ENCODE measurements at regions not wholly inside any gene's neighbourhood (a gene's known extent, or its start where the extent isn't known, plus 50 kb on each side); places are given as distances from the start of the nearest gene placed in this dataset.

DNA sequence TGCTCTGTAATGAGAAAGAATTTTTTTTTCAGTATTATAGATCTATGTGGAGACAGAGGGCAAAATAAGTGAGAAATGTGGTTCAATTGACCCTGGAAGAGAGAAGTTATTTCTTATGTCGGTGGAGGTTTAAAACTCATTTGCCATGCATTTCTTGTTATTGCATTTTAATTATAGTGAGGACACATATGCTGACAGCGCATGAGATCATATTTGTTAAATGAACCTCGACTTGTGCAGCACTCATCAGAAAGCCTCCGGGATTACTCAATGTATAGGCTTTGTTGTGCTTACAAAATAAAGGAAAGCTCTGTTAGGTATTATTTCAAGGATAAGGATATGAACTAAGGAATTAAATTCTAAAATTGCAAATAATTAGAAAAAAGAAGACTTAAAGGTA lies 915.1 kb upstream of the MAP3K7 start:
- Mint-ChIP-seq H3K9me3 (no peaks in the 10 kb centered on the region), H3K36me3 (ENCODE audit: low read depth) (no peaks in the 10 kb centered on the region), H3K27me3 (no peaks in the 10 kb centered on the region), H3K4me3 (no peak overlapping the region), H3K4me1 (no peaks in the 10 kb centered on the region), H3K27ac (no peak overlapping the region)
- ATAC-seq (replicated peaks), result no peak

DNA sequence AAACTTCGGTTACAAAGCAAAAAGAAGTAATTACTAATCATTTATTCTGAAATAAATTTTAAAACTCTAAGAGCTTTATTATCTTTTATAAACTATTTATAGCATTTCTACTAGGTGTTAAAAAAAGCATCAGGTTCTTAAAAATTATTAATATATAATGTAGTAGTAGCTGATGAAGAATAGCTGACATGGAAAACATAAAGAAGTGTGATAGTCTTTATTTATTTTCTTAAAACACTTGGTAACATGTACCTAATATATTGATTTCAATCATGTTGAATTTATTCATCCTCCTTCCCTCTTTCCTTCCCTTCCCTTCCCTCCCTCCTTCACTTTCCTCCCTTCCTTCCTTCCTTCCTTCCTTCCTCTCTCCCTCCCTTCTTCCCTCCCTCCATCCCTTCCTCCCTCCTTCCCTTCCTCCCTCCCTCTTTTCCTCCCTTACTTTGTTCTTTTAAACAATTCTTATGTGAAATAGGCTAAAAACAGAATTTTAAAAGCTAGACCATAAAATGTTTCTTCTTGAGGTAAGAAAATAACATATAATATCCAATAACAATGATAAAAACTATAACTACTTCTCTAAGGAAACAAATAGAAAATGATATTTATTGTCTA lies 913.9 kb upstream of the MAP3K7 start:
- ATAC-seq (replicated peaks), result no peak
- H3K9me3 Mint-ChIP-seq, result no peaks in the 10 kb centered on the region
- H3K36me3 Mint-ChIP-seq (ENCODE audit: low read depth), result no peaks in the 10 kb centered on the region
- no peak overlapping the region for H3K27ac Mint-ChIP-seq
- H3K4me3 Mint-ChIP-seq, result no peak overlapping the region
- no peaks in the 10 kb centered on the region for H3K4me1 Mint-ChIP-seq
- H3K27me3 Mint-ChIP-seq, result no peaks in the 10 kb centered on the region

DNA sequence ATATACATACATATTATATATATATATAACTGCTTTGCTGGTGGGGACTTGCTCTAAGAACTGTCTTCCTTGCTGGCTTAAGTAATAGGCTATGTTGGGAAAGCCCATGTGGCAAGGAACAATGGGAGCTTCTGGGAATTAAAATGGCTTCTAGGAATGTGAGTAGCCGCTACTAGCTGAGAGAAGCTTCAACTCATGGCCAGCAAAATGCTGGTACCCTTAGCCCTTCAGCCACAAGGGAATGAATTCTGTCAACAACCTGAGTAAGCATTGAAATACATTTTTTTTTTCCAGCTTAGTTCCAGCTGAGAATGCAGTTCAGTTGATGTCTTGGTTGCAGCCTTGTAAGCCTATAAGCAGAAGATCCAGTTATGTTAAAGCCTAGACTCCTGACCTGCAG lies 911.7 kb upstream of the MAP3K7 start:
- Mint-ChIP-seq H3K4me3 (no peak overlapping the region), H3K27ac (no peak overlapping the region), H3K4me1 (no peaks in the 10 kb centered on the region), H3K36me3 (ENCODE audit: low read depth) (no peaks in the 10 kb centered on the region), H3K27me3 (no peaks in the 10 kb centered on the region), H3K9me3 (no peaks in the 10 kb centered on the region)
- no peak for ATAC-seq (replicated peaks)

DNA sequence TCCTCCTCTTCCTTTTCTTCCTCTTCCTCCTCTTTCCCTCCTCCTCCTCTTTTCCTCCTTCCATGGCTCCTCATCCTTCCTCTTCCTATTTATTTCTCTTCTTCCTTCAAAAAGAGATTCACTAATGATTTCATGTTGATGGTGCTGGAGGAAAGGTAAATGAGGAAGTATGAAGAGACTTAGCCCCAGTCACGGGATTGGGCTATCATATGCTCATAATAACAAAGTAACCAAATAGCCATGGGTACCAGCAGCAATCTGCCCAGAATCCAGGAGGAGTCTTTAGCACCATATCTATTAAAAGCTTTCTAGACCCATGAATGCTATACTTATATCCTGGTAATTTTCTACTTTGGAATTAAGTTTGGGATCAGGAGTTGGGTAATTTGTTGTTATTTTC lies 910.9 kb upstream of the MAP3K7 start:
- H3K36me3 Mint-ChIP-seq (ENCODE audit: low read depth), result no peaks in the 10 kb centered on the region
- no peaks in the 10 kb centered on the region for H3K9me3 Mint-ChIP-seq
- H3K27ac Mint-ChIP-seq, result no peak overlapping the region
- H3K27me3 Mint-ChIP-seq, result no peaks in the 10 kb centered on the region
- ATAC-seq (replicated peaks), result no peak
- H3K4me1 Mint-ChIP-seq, result no peaks in the 10 kb centered on the region
- no peak overlapping the region for H3K4me3 Mint-ChIP-seq

DNA sequence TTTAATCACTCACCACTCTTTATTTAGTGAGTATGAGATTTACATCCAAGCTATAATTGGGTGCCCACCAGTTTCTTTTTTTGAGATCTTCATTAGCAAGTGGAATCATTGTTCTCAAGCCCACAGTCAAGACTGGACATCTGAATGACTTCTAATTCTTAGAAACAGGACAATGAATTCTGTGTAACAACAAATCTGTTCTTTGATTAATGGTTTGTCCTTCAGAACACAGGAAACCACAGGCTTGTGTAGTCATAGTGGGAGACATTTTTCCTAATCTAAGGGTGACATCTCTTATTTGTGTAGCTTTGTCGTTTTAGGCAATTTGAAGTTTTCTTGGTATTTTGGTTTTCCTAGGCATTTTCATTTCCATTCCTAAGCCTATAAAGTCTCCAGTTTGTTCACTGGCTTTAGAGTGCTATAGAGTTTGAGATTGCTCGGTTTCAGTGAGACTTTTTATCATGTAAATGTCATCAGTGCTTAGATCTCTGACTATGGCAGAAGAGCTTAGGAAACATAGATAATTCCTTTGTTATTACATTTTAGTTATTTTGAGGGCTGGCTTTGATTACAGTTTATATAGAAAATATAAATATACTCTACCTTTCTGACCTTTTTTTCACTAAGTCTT lies 903.9 kb upstream of the MAP3K7 start:
- Mint-ChIP-seq H3K27me3 (no peaks in the 10 kb centered on the region), H3K4me3 (no peak overlapping the region)

DNA sequence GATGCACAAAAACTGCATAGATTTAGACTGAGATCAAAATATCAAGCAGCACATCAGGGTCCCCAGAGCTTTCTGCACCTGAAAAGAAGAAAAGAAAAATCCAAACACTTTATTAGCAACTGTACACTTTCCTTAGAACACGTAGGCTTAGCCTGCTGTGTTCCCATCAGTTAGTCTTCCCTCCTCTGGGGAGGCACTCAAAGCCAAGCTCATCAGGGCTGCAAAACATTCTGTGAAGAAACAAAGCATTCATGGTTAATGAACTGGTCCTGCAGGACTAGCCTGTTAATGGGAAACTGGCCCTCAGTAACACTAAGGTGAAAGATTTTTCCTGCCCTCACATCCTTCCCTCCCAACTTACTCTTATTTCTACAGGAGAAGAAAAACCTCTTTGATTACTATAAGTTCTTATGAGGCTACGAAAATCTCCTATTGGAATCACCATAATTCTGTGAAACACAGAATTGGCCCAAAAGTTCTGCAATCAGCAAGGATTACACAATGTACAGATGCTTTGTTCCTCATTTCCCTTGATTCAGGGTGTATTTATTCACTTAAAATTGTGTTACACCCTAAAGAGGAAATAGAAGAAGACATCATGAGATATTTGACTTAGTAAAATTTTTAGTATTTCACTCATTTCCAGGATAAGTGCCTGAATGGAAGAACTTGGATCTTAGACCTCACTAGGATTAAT lies 901.0 kb upstream of the MAP3K7 start:
- Mint-ChIP-seq H3K4me1 (no peaks in the 10 kb centered on the region), H3K4me3 (no peak overlapping the region), H3K27me3 (no peaks in the 10 kb centered on the region), H3K9me3 (no peaks in the 10 kb centered on the region), H3K36me3 (ENCODE audit: low read depth) (no peaks in the 10 kb centered on the region), H3K27ac (no peak overlapping the region)
- no peak for ATAC-seq (replicated peaks)

More for the DNA sequence above, 903.9 kb upstream of the MAP3K7 start:
- no peak for ATAC-seq (replicated peaks)
- Mint-ChIP-seq H3K27ac (no peak overlapping the region), H3K9me3 (no peaks in the 10 kb centered on the region), H3K4me1 (no peaks in the 10 kb centered on the region), H3K36me3 (ENCODE audit: low read depth) (no peaks in the 10 kb centered on the region)

DNA sequence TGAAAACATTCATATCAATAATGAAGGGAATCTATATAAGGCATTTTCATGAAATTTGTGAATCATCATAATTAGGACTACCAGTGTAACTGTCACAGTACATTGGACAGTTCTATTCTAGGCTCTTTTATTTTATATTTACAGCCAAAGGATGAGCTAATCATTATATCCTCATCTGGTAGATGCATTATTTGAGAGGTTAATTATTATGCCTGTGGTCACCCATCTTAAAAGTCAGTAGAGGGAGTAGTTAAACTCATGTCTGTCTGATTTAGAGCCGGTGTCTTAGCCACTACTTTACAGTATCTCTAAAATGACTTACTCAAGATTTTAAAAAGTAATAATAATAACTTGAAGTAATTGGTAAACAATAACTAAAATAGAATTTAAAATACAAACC lies 899.3 kb upstream of the MAP3K7 start:
- no peak overlapping the region for H3K4me3 Mint-ChIP-seq
- no peaks in the 10 kb centered on the region for H3K4me1 Mint-ChIP-seq
- H3K27me3 Mint-ChIP-seq, result no peaks in the 10 kb centered on the region
- ATAC-seq (replicated peaks), result no peak
- no peaks in the 10 kb centered on the region for H3K36me3 Mint-ChIP-seq (ENCODE audit: low read depth)
- H3K9me3 Mint-ChIP-seq, result no peaks in the 10 kb centered on the region
- H3K27ac Mint-ChIP-seq, result no peak overlapping the region

DNA sequence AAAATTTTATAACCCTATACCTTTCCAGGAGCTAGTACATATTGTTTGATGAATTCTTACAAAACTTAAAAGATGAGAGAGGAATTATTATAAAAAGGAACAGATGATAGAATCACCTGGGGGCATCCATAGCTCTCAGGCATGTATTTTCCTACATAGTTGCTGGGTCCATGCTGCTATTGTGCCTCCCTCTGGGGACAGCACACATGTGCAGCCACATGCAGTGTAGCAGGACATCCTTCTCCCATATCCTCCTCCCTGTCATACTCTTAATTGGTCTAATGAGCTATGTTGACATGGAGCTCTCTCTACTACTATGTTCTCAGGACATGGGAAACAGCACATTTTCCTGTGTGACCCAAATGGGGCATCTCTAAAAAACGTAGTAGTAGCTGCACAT lies 898.2 kb upstream of the MAP3K7 start:
- Mint-ChIP-seq H3K4me1 (no peaks in the 10 kb centered on the region), H3K9me3 (no peaks in the 10 kb centered on the region), H3K27me3 (no peaks in the 10 kb centered on the region), H3K4me3 (no peak overlapping the region), H3K27ac (no peak overlapping the region), H3K36me3 (ENCODE audit: low read depth) (no peaks in the 10 kb centered on the region)
- ATAC-seq (replicated peaks), result no peak

DNA sequence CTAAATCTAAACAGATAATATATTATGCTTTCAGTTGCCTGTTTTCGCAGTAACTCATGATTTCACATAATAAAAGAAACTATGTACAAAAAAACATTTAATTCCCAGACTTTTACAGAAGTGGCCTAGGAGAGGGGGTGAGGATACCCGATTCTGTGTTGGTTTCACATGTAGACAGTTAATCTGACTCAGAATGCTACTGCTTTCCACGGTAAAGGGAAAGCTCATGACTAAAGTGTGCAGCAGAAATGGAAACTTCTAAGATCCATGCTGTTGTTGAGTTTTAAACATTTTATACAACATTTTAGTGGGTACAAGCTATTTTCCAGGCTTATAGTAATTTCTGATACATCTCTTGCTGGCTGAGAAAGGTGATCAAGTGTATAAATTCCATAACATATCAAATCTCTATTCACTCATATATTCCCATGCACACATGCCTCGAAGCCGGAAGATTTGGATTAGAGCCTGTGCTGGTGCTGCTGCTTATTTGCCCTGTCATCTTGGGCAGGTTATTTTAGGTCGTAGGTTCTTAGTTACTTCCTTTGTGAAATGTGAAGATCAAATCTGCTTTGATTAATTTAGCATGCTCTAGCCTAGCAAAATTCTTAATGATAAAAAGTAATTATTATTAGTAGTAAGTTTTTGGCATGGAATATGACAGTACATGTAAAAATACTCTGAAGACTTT lies 896.7 kb upstream of the MAP3K7 start:
- Mint-ChIP-seq H3K9me3 (no peaks in the 10 kb centered on the region), H3K27ac (no peak overlapping the region), H3K27me3 (no peaks in the 10 kb centered on the region), H3K36me3 (ENCODE audit: low read depth) (no peaks in the 10 kb centered on the region), H3K4me1 (no peaks in the 10 kb centered on the region), H3K4me3 (no peak overlapping the region)
- no peak for ATAC-seq (replicated peaks)

DNA sequence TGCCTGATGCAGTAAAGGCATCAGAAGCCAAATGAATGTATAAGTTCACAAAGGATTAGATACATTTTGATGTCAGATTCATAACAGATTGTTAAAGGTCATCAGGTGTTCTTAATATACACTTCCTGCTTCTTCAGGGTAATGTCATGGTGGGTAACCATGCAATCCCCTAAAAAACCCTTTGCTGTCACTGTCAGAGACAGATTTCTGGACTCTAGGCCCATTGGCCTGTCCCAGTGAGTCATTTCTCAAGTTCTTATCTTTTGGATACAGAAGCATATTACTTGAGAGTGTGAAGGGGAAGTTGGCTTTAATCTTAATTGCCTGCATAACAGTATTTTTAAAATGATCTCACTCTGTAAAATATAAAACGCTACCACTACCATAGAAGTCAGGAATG lies 895.6 kb upstream of the MAP3K7 start:
- no peaks in the 10 kb centered on the region for H3K4me1 Mint-ChIP-seq
- H3K36me3 Mint-ChIP-seq (ENCODE audit: low read depth), result no peaks in the 10 kb centered on the region
- H3K27me3 Mint-ChIP-seq, result no peaks in the 10 kb centered on the region
- H3K27ac Mint-ChIP-seq, result no peak overlapping the region
- H3K9me3 Mint-ChIP-seq, result no peaks in the 10 kb centered on the region
- no peak overlapping the region for H3K4me3 Mint-ChIP-seq
- ATAC-seq (replicated peaks), result no peak

DNA sequence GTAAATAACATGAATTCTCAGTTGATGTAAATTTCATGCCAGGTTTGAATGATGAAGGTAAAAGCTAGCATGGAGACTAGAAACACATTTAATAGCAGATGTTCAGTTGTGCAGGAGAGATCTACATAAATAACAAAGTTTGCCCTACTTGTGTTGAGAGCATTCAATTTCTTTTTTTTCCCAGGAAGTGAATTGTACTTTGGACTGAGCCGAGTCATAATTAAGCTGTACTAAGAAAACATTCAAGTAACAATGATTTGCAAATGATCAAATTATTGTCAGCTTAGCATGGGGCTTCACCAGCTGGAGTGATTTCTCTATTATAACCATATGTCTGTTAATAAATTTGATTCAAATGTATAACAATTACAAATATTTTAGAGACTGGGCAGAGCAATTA lies 893.5 kb upstream of the MAP3K7 start:
- no peaks in the 10 kb centered on the region for H3K9me3 Mint-ChIP-seq
- ATAC-seq (replicated peaks), result no peak
- no peaks in the 10 kb centered on the region for H3K36me3 Mint-ChIP-seq (ENCODE audit: low read depth)
- H3K27me3 Mint-ChIP-seq, result no peaks in the 10 kb centered on the region
- H3K27ac Mint-ChIP-seq, result no peak overlapping the region
- no peak overlapping the region for H3K4me3 Mint-ChIP-seq
- H3K4me1 Mint-ChIP-seq, result no peaks in the 10 kb centered on the region

DNA sequence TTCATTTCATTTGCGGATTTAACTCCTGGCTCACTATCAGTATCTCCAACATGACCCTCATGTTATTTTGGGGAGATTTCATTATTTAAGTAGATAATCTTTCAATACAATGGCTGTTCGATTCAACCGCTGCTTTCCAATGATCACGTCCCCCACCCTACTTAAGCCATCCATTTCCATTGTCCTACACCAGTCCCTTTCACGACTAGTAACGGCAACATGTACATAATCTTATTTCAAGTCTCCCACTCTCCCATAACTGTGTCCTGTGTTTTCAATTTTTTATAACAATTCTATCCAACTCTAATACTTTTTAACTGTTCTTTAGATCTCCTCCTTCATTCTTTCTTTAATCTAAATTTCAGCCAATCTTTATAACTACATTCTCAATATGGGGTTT lies 890.8 kb upstream of the MAP3K7 start:
- no peaks in the 10 kb centered on the region for H3K27me3 Mint-ChIP-seq
- no peak overlapping the region for H3K4me3 Mint-ChIP-seq
- no peak overlapping the region for H3K27ac Mint-ChIP-seq
- no peaks in the 10 kb centered on the region for H3K9me3 Mint-ChIP-seq
- H3K36me3 Mint-ChIP-seq (ENCODE audit: low read depth), result no peaks in the 10 kb centered on the region
- ATAC-seq (replicated peaks), result no peak
- H3K4me1 Mint-ChIP-seq, result no peaks in the 10 kb centered on the region

DNA sequence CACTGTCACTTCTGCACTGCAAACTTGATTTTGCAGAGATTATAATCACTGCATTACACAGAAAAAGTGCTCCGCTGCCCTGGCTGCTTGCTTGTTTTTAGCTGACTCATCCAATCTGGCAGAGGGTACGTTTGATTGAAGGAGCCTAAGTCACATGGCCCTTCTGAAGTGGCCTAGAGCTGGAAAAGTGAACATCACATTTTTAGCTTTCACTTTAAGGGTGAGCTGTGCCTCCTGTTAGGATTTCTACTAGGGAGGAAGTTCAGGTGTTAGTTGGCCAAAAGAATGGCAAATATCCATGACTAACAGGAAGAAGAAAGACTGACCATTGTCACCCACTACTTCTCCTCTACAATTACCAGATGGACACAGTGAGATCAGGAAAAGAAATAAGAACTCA lies 889.1 kb upstream of the MAP3K7 start:
- Mint-ChIP-seq H3K27me3 (no peaks in the 10 kb centered on the region), H3K9me3 (no peaks in the 10 kb centered on the region), H3K36me3 (ENCODE audit: low read depth) (no peaks in the 10 kb centered on the region), H3K4me1 (no peaks in the 10 kb centered on the region), H3K4me3 (no peak overlapping the region), H3K27ac (no peak overlapping the region)
- ATAC-seq (replicated peaks), result no peak

DNA sequence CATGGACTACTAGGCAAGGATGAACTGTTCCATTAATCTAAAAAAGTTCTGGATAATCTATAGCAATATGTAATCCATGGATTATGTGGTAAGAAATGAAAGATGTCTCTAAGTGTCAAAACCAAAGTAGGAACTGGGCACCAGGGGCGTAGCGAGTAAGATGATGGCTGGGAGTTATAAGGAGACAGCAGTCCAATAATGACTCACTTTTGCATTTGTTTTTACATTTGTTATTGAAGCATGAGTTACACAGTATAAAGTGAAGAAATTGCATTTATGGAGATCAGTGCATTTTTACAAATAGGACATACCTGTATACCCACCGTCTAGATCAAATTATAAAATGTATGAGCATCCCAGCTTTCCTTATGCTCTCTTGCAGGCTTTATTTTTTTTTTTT lies 878.5 kb upstream of the MAP3K7 start:
- Mint-ChIP-seq H3K27me3 (no peaks in the 10 kb centered on the region), H3K4me3 (no peak overlapping the region), H3K27ac (no peak overlapping the region)

DNA sequence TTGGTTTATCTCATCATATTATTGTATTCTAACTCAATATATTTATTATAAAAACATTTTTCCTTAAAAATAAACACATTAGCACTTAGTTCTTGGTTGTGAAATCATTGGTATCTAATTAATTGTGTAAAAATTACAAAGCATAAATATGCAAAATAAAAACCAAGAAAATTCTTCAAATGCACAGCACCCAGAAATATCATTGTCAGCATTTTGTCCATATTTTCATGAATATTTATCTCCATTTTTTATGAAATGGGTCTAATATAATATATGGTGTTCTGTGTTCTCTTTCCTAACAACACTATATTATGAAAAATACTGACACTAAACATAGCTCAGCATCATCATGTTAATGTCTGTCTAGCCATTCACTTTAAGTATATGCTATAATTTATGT lies 877.8 kb upstream of the MAP3K7 start:
- Mint-ChIP-seq H3K9me3 (peaks cover 4% of the 10 kb centered on the region), H3K4me3 (no peak overlapping the region), H3K36me3 (ENCODE audit: low read depth) (no peaks in the 10 kb centered on the region), H3K4me1 (no peaks in the 10 kb centered on the region), H3K27ac (no peak overlapping the region), H3K27me3 (no peaks in the 10 kb centered on the region)
- ATAC-seq (replicated peaks), result no peak

More for the DNA sequence above, 878.5 kb upstream of the MAP3K7 start:
- peaks cover 4% of the 10 kb centered on the region for H3K9me3 Mint-ChIP-seq
- H3K36me3 Mint-ChIP-seq (ENCODE audit: low read depth), result no peaks in the 10 kb centered on the region
- no peaks in the 10 kb centered on the region for H3K4me1 Mint-ChIP-seq
- ATAC-seq (replicated peaks), result no peak
